CD4-positive, alpha-beta T cell treated with Interleukin-4 for 4 hours (primary cell): ENCODE measurements at regions not wholly inside any gene's neighbourhood (a gene's known extent, or its start where the extent isn't known, plus 50 kb on each side); places are given as distances from the start of the nearest gene placed in this dataset.

Source experiments
- DNase-seq: peaks from one replicate; pipeline ENCODE4 v3.0.0-alpha.2; 2020

GRCh38 chr10:124346831-124347230 lies 71.9 kb downstream of the OAT start:
- DNase-seq: no peak

- DNase-seq: no peak
Measured at GRCh38 chr10:124345521-124345920, 73.2 kb downstream of the OAT start.

GRCh38 chr10:124344931-124345330 lies 73.8 kb downstream of the OAT start:
- DNase-seq: no peak

- no peak for DNase-seq
Measured at GRCh38 chr10:124344266-124344590, 74.5 kb downstream of the OAT start.

GRCh38 chr10:124343351-124344265 lies 75.1 kb downstream of the OAT start:
- no peak for DNase-seq

- no peak for DNase-seq
Measured at GRCh38 chr10:124342821-124343170, 75.9 kb downstream of the OAT start.

GRCh38 chr10:124342136-124342820 lies 76.4 kb downstream of the OAT start:
- DNase-seq: no peak

GRCh38 chr10:124341768-124342135 lies 77.0 kb downstream of the OAT start:
- DNase-seq: peak; percentile 15

GRCh38 chr10:124340033-124340760 lies 78.5 kb downstream of the OAT start:
- DNase-seq: no peak

- no peak for DNase-seq
Measured at GRCh38 chr10:124339119-124340032, 79.3 kb downstream of the OAT start.

GRCh38 chr10:124338276-124338925 lies 80.3 kb downstream of the OAT start:
- no peak for DNase-seq

- DNase-seq: no peak
Measured at GRCh38 chr10:124336186-124336585, 82.5 kb downstream of the OAT start.

- no peak for DNase-seq
Measured at GRCh38 chr10:124333931-124334330, 84.8 kb downstream of the OAT start.

- no peak for DNase-seq
Measured at GRCh38 chr10:124332426-124332825, 86.3 kb downstream of the OAT start.

- no peak for DNase-seq
Measured at GRCh38 chr10:124329941-124330340, 88.8 kb downstream of the OAT start.

- no peak for DNase-seq
Measured at GRCh38 chr10:124329362-124329761, 89.4 kb downstream of the OAT start.

- DNase-seq: no peak
Measured at GRCh38 chr10:124328477-124329220, 90.1 kb downstream of the OAT start.

- DNase-seq: no peak
Measured at GRCh38 chr10:124325998-124326636, 92.6 kb downstream of the OAT start.

GRCh38 chr10:124325633-124325914 lies 93.1 kb downstream of the OAT start:
- no peak for DNase-seq

GRCh38 chr10:124324856-124325632 lies 93.7 kb downstream of the OAT start:
- DNase-seq: no peak
